SK-N-SH (cell line): ENCODE measurements at regions not wholly inside any gene's neighbourhood (a gene's known extent, or its start where the extent isn't known, plus 50 kb on each side); places are given as distances from the start of the nearest gene placed in this dataset.

ENCODE experiments used
- CTCF ChIA-PET: fragments of 300-600, 350-600 bp; formaldehyde crosslinking; extraction: SDS; loops from one replicate; lab custom pipeline; 2021; lab: Yijun Ruan, JAX
- POLR2A ChIA-PET: fragments of 350-600 bp; sonication (Branson Sonifier 250); formaldehyde crosslinking; extraction: SDS; loops from one replicate; lab custom pipeline; 2020; ENCODE audit warnings: antibody characterized with exemption, inconsistent platforms; lab: Yijun Ruan, JAX
- DNase-seq: peaks from one replicate; pipeline ENCODE4 v3.0.0; 2012
- H2AFZ ChIP-seq: fragments of 200-600 bp; sonication (generic); 2 replicates; pipeline ENCODE4 v1.8.1; 2016; ENCODE audit warnings: antibody characterized with exemption, mild to moderate bottlenecking, low read depth
- H3F3A ChIP-seq: fragments of 200-600 bp; sonication (generic); replicated peaks from 2 replicates; pipeline ENCODE3; 2016; ENCODE audit warnings: antibody characterized with exemption, mild to moderate bottlenecking; ENCODE audit not compliant: insufficient read depth
- H3K27ac ChIP-seq, 2 experiments: fragments of 200-500 bp in 1 of 2; fragments of 200-600 bp in 1 of 2; sonication (Bioruptor generic) in 1 of 2; sonication (generic), shearing (Covaris generic) in 1 of 2; 2 replicates each; pipeline versions ENCODE4 v1.5.1 to v1.6.1; 2014 to 2016; ENCODE audit warnings: low read depth in 2 of 2, inconsistent platforms in 1 of 2, low read length in 1 of 2, mild to moderate bottlenecking in 1 of 2, mixed read lengths in 1 of 2
- H3K27me3 ChIP-seq: fragments of 200-600 bp; sonication (generic), shearing (Covaris generic); 2 replicates; pipeline ENCODE4 v1.6.1; 2016; ENCODE audit warnings: mixed run types; ENCODE audit not compliant: insufficient read depth
- H3K36me3 ChIP-seq, 2 experiments: fragments of 200-500 bp in 1 of 2; fragments of 200-600 bp in 1 of 2; sonication (Bioruptor generic) in 1 of 2; sonication (generic) in 1 of 2; replicated peaks in 1 of 2; 2 replicates each; pipeline versions ENCODE3 to v1.5.1; 2014 to 2016; ENCODE audit warnings: low read length in 1 of 2, mild to moderate bottlenecking in 1 of 2; ENCODE audit not compliant: insufficient read depth in 2 of 2, control insufficient read depth in 1 of 2
- H3K4me1 ChIP-seq, 2 experiments: fragments of 200-500 bp in 1 of 2; fragments of 200-600 bp in 1 of 2; sonication (Bioruptor generic) in 1 of 2; sonication (generic), shearing (Covaris generic) in 1 of 2; 2 replicates each; pipeline versions ENCODE4 v1.5.1 to v1.6.1; 2014 to 2016; ENCODE audit warnings: low read depth in 1 of 2, low read length in 1 of 2, mixed run types in 1 of 2; ENCODE audit not compliant: insufficient read depth in 2 of 2, control insufficient read depth in 1 of 2
- H3K4me2 ChIP-seq: fragments of 200-600 bp; sonication (generic), shearing (Covaris generic); 2 replicates; pipeline ENCODE4 v1.6.1; 2017; ENCODE audit warnings: mixed run types
- H3K4me3 ChIP-seq, 2 experiments: fragments of 200-500 bp in 1 of 2; fragments of 200-600 bp in 1 of 2; sonication (Bioruptor generic) in 1 of 2; sonication (generic), shearing (Covaris generic) in 1 of 2; 2 replicates each; pipeline versions ENCODE4 v1.5.1 to v1.8.1; 2014 to 2016; ENCODE audit warnings: low read depth in 2 of 2, inconsistent platforms in 1 of 2, low read length in 1 of 2, mild to moderate bottlenecking in 1 of 2, mixed read lengths in 1 of 2, moderate library complexity in 1 of 2
- H3K79me2 ChIP-seq: fragments of 200-600 bp; sonication (generic); 2 replicates; pipeline ENCODE4 v1.8.1; 2017; ENCODE audit warnings: mild to moderate bottlenecking; ENCODE audit not compliant: insufficient read depth
- H3K9ac ChIP-seq: fragments of 200-600 bp; sonication (generic); 2 replicates; pipeline ENCODE4 v1.6.1; 2017; ENCODE audit warnings: mixed run types
- H3K9me2 ChIP-seq: fragments of 200-600 bp; sonication (generic); 2 replicates; pipeline ENCODE4 v1.6.1; 2017; ENCODE audit warnings: mixed run types
- H3K9me3 ChIP-seq: fragments of 200-600 bp; sonication (generic); 2 replicates; pipeline ENCODE4 v1.6.1; 2017; ENCODE audit warnings: mixed run types, mild to moderate bottlenecking, moderate library complexity
- H4K20me1 ChIP-seq: fragments of 200-600 bp; sonication (generic); 2 replicates; pipeline ENCODE4 v1.6.1; 2017; ENCODE audit warnings: mild to moderate bottlenecking, mixed run types; ENCODE audit not compliant: insufficient read depth
- CTCF ChIP-seq: fragments of 200-600 bp; sonication (generic); IDR thresholded peaks from 2 replicates; pipeline ENCODE4 v1.6.1; 2017; ENCODE audit warnings: antibody characterized with exemption, mild to moderate bottlenecking, moderate library complexity
- ELF1 ChIP-seq: IDR thresholded peaks from 2 replicates; pipeline ENCODE4 v1.4.0; 2012
- EP300 ChIP-seq, 2 experiments: IDR thresholded peaks; 2 replicates each; pipeline versions ENCODE4 v1.4.0 to v1.6.1; 2012; ENCODE audit warnings: borderline replicate concordance in 1 of 2, low read depth in 1 of 2, low read length in 1 of 2
- FOXM1 ChIP-seq: IDR thresholded peaks from 2 replicates; pipeline ENCODE4 v1.4.0; 2012; ENCODE audit warnings: low read depth, mild to moderate bottlenecking
- GATA2 ChIP-seq: sonication (generic); formaldehyde crosslinking; IDR thresholded peaks from 2 replicates; pipeline ENCODE4 v1.5.0; 2020; ENCODE audit warnings: mild to moderate bottlenecking, missing genetic modification reagents
- IRF3 ChIP-seq: fragments of 150-350 bp; IDR thresholded peaks from 2 replicates; pipeline ENCODE4 v1.6.1; 2016; ENCODE audit warnings: mild to moderate bottlenecking, low read depth, low read length
- MEF2A ChIP-seq: IDR thresholded peaks from 2 replicates; pipeline ENCODE4 v1.4.0; 2012; ENCODE audit warnings: low read depth, borderline replicate concordance
- NFIC ChIP-seq: IDR thresholded peaks from 2 replicates; pipeline ENCODE4 v1.4.0; 2012; ENCODE audit warnings: borderline replicate concordance
- PBX3 ChIP-seq: IDR thresholded peaks from 2 replicates; pipeline ENCODE4; 2012
- POLR2AphosphoS5 ChIP-seq: IDR thresholded peaks from 2 replicates; pipeline ENCODE4 v1.6.1; 2012; ENCODE audit warnings: low read depth, low read length
- USF2 ChIP-seq: fragments of 150-350 bp; IDR thresholded peaks from 2 replicates; pipeline ENCODE4 v1.6.1; 2017; ENCODE audit warnings: antibody characterized with exemption, low read length, low read depth, borderline replicate concordance
- ZBTB33 ChIP-seq: IDR thresholded peaks from 2 replicates; pipeline ENCODE4 v1.4.0; 2012; ENCODE audit warnings: low read depth, borderline replicate concordance
- WGBS: methylation state at CpG from one replicate; pipeline ENCODE4 v1.1.6; 2017; ENCODE audit warnings: low lambda C conversion rate; 5-methylcytosine and 5-hydroxymethylcytosine counted together

- POLR2A ChIA-PET, result no interaction called here
- WGBS, result 40% methylated on average over 4 of the region's 4 CpGs
- no peak overlapping the region for H3K4me3 ChIP-seq
Measured at GRCh38 chr21:38879912-38880576, 74.3 kb downstream of the ETS2 start.

More at GRCh38 chr21:38879912-38880576, 74.3 kb downstream of the ETS2 start:
- Histone ChIP-seq H3K27me3 (no peaks in the 10 kb centered on the region), H3K9ac (no peak overlapping the region), H3K79me2 (no peaks in the 10 kb centered on the region), H3F3A (no peaks in the 10 kb centered on the region), H4K20me1 (no peaks in the 10 kb centered on the region), H2AFZ (no peak overlapping the region), H3K4me1 (no peaks in the 10 kb centered on the region), H3K36me3 (no peaks in the 10 kb centered on the region), H3K4me2 (no peak overlapping the region), H3K9me3 (peaks cover 8% of the 10 kb centered on the region; the same call in 1 of the 2 replicates), H3K9me2 (no peaks in the 10 kb centered on the region), H3K27ac (no peak overlapping the region)
- no peak for TF ChIP-seq EP300 (IDR thresholded peaks at IDR 0.05; ENCODE audit: borderline replicate concordance in 1 of 2, low read depth in 1 of 2, low read length in 1 of 2)
- TF ChIP-seq MEF2A, result no peak
- TF ChIP-seq CTCF, result no peak
- TF ChIP-seq GATA2 (CRISPR knock-in tag), result no peak
- TF ChIP-seq NFIC, result no peak
- TF ChIP-seq IRF3, result no peak
- no peak for TF ChIP-seq USF2
- no peak for TF ChIP-seq FOXM1
- no peak for TF ChIP-seq PBX3
- no peak for TF ChIP-seq POLR2AphosphoS5
- TF ChIP-seq ELF1, result no peak
- TF ChIP-seq ZBTB33, result no peak
- CTCF ChIA-PET, result interaction anchor here (1.1 kb wide), 1 partner anchor 18 kb away, joined by 3 read pairs; no protein-coding TSS in a partner anchor
- no peak for DNase-seq
